ENCODE measurements at regions not wholly inside any gene's neighbourhood (a gene's known extent, or its start where the extent isn't known, plus 50 kb on each side); places are given as distances from the start of the nearest gene placed in this dataset.
A peak's percentile ranks its signal among the peaks of the same experiment; 100 is the strongest.

DNA sequence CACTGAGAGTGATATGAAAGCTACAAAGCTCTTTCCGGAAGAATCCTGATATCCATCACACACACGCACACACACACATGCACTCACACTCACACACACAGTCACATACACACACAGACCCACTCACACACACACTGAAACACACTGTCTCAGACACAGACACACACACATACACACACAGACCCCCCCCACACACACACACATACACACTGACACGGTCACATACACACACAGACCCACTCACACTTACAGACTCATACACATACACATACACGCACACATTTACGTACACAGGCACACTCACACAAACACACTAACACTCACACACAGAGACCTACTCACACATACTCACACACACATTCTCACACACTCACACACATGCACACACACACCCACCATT, 58.6 kb downstream of the LIG4 start:
- DNase-seq (ENCODE audit: extremely low read depth, low read depth): no peak
- H3K4me3 ChIP-seq (replicated peaks; ENCODE audit: low read depth, low read length): no peak overlapping the region
- TF ChIP-seq, protein P1, sequence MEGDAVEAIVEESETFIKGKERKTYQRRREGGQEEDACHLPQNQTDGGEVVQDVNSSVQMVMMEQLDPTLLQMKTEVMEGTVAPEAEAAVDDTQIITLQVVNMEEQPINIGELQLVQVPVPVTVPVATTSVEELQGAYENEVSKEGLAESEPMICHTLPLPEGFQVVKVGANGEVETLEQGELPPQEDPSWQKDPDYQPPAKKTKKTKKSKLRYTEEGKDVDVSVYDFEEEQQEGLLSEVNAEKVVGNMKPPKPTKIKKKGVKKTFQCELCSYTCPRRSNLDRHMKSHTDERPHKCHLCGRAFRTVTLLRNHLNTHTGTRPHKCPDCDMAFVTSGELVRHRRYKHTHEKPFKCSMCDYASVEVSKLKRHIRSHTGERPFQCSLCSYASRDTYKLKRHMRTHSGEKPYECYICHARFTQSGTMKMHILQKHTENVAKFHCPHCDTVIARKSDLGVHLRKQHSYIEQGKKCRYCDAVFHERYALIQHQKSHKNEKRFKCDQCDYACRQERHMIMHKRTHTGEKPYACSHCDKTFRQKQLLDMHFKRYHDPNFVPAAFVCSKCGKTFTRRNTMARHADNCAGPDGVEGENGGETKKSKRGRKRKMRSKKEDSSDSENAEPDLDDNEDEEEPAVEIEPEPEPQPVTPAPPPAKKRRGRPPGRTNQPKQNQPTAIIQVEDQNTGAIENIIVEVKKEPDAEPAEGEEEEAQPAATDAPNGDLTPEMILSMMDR (IDR thresholded peaks at IDR 0.05; ENCODE audit: low read depth, low read length, missing control alignments): no peak

DNA sequence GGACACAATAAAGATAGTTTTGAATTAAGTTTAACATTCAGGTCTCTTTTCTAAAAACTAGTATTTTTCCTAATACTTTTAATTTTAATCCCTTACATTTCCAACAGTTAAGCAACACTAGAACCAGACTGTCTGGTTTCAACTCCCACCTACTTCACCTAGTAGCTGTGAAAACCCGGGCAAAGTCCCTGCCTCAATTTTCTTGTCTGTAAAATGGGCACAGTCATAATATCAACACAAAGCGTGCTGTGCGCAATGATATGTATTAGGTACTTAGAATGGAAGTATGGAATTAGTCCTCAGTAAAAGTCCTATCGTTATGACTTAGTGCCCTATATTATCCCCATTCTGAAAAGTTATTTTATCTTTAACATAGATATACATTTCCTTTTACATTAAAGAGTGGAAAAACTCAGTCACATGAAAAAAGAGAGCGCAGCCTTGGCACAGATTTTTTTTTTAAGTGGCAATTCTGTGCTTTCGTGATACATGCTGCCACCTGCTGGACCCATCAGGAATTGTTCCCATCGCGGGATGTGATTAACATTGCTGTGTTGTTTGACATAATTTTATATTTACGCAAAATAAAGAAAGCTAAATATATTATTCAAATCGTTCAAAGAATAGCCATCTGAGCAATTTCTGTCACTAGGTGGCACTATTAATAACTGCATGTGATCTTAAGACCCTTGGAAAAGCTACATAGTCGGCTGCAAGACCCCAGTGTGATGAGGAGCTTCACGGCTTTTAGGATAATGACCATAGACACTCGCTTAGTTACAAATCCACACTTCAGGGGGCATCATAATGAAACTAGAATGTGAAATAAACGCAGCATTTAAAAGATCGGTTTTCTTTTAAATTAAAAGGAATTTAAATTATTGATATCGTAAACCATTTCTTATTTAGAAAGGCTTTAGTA, 59.9 kb downstream of the LIG4 start:
- no peak overlapping the region for H3K4me3 ChIP-seq (replicated peaks; ENCODE audit: low read depth, low read length)
- DNase-seq (ENCODE audit: extremely low read depth, low read depth): peak; percentile 6
- TF ChIP-seq, protein P1 (IDR thresholded peaks at IDR 0.05; ENCODE audit: low read depth, low read length, missing control alignments): peak; percentile 75

DNA sequence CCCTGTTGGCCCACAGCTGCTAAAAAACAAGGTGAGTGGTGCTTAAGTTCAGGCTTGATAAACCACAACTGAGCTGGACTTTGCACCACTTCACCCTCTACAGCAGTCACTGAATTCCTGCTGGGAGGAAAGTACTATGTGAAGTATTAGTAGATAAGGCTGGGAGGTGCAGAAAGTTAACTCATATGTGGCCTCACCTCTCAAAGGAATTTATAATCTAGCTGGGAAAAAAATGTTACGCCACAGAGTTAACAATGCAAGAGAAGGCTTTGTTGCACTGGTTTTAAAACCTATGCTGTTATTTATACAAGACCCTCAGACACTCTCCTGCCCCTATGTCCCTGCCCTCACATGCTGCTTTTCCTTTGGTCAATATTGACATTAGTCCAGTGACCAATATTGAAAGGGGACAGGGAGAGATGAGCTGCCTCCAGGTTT, 60.9 kb downstream of the LIG4 start:
- DNase-seq (ENCODE audit: extremely low read depth, low read depth): no peak
- TF ChIP-seq, protein P1 (IDR thresholded peaks at IDR 0.05; ENCODE audit: low read depth, low read length, missing control alignments): no peak
- no peak overlapping the region for H3K4me3 ChIP-seq (replicated peaks; ENCODE audit: low read depth, low read length)

DNA sequence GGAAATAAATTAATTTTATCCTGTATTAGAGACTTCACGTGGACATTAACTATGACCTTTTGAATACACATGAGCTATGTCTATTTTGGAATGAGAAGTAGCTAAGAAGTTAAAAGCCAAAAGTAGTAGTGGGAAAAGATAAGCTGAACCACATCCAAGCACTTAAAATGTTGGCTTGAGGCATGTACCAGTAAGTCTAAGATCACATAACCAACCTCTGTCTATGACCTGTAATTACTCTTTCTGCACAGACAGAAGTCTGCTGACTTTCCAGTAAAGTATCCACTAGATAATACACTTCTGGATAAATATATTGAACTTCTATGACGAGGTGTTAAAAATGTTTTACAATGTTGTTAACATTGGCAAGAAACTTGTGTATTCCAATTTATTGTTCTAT, 68.7 kb downstream of the LIG4 start:
- DNase-seq (ENCODE audit: extremely low read depth, low read depth): no peak
- TF ChIP-seq, protein P1 (IDR thresholded peaks at IDR 0.05; ENCODE audit: low read depth, low read length, missing control alignments): no peak
- H3K4me3 ChIP-seq (replicated peaks; ENCODE audit: low read depth, low read length): no peak overlapping the region

DNA sequence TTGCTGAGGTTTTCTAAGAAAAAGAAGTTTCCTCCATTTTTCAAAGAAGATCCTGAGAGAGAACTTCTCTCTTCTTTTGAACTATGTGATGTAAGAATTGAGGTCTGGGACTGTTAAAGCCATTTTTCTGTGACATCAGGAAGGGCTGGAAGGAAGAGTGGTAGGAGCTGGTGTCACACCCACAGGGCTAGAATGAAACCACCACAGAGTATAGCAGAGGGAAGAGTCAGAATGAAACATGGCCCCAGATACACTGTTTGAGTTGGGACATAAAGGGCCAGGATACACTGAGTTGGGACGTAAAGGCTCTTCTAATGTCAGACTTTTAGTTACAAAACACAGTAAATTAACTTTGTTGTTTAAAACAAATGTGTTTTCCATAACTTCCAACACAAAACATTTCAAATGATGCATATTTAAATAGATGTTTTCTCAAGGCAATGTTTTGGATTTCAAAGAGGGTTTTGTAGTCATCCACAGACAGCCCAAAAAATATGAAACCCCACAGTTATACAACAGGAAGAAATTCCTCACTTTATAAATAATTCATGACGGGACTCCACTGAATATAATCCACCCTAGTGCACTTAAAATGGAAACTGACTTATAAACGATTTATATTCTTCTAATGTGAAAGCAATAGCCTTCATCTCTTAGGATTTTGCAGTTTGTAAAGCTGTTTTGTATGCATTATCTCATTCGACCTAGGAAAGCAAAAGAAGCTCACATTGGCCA, 72.5 kb downstream of the LIG4 start:
- no peak for DNase-seq (ENCODE audit: extremely low read depth, low read depth)
- TF ChIP-seq, protein P1 (IDR thresholded peaks at IDR 0.05; ENCODE audit: low read depth, low read length, missing control alignments): no peak
- no peak overlapping the region for H3K4me3 ChIP-seq (replicated peaks; ENCODE audit: low read depth, low read length)

DNA sequence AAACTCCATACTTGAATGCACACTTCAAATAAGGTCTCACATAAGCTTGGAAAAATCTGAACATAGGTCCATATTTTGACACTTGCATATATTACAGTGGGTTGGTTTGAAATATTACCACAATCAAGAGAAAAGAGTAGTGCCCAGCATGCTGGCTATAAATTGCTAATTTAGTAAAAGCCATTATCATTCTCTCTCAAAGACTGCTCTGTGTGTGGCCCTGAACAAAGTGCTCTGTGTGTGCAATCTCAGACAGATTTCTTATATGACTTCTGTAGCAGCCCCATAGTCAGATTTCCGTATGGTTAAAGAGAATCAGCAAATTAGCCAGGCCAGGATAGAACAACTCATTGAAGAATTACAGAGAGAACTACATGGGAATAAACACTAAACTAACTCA, 78.2 kb downstream of the LIG4 start:
- TF ChIP-seq, protein P1 (IDR thresholded peaks at IDR 0.05; ENCODE audit: low read depth, low read length, missing control alignments): no peak
- no peak for DNase-seq (ENCODE audit: extremely low read depth, low read depth)
- H3K4me3 ChIP-seq (replicated peaks; ENCODE audit: low read depth, low read length): no peak overlapping the region
